ENCODE measurements at regions not wholly inside any gene's neighbourhood (a gene's known extent, or its start where the extent isn't known, plus 50 kb on each side); places are given as distances from the start of the nearest gene placed in this dataset.

DNA sequence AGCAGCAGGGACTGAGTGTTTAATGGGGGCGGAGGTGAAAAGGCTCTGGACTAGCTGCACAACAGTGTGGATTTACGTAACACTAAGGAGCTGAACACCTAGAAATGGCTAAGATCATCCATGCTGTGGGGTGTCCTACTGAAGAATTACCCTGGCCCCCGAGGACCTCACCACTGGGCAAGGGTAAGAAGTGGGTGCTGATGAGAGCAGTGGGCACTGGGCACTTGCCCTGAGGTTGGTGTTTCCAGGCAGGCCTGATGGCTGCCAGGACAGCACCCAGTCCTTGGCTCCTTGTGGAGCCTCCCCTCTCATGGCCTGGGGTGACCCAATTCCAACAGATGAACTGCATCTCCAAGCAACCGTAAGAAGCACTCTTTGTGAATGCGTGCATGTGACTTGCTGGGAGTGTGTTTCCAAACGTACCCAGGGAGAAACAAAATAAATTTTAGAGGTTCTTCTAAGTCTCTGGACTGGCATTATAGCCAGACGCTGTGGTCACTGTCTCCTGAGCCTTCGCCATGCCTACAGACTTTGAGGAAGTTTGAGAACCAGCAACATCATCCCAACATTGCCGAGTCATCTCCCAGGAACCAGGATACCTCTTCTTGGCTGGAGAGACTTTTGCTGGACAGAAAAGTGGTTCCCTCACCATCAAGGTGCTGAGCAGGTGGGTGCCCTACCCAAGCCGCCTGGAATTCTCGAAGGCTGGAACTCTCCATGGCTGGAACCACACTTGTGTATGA, 245.9 kb downstream of the ERMARD start:
- Histone ChIP-seq H3K9ac (ENCODE audit: low read length) (no peak overlapping the region), H3K4me3 (ENCODE audit: low read length) (no peak overlapping the region), H3K27ac (ENCODE audit: low read length) (no peak overlapping the region), H3K4me1 (ENCODE audit: control insufficient read depth, low read depth, low read length) (no peaks in the 10 kb centered on the region), H3K9me3 (ENCODE audit: control insufficient read depth, low read depth, low read length) (peaks cover 7% of the 10 kb centered on the region), H3K27me3 (ENCODE audit: control insufficient read depth, insufficient read depth, low read length) (no peaks in the 10 kb centered on the region), H3K36me3 (ENCODE audit: control insufficient read depth, low read depth, low read length) (no peaks in the 10 kb centered on the region)

DNA sequence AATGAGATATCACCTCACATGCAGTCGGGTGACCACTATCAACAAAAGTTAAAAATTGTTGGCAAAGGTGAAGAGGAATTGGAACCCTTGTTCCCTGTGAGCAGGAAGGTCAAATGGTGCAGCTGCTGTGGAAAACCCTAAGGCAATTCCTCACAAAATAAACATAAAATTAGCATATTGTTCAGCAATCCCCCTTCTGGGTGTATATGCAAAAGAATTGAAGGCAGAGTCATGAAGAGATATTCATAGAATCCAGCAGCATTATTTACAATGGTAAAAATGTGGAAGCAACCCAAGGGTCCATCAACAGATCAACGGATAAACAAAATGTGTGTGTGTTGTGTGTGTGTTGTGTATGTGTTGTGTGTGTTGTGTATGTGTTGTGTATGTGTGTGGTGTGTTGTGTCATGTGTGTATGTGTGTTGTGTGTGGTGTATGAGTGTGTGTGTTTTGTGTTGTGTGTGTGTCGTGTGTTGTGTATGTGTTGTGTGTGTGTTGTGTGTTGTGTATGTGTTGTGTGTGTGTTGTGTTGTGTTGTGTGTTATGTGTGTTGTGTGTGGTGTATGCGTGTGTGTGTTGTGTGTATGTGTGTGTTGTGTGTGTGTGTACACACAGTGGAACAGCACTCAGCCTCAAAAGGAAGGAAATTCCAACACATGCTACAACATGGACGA, 245.1 kb downstream of the ERMARD start:
- no peaks in the 10 kb centered on the region for H3K4me1 ChIP-seq (ENCODE audit: control insufficient read depth, low read depth, low read length)
- no peaks in the 10 kb centered on the region for H3K36me3 ChIP-seq (ENCODE audit: control insufficient read depth, low read depth, low read length)
- no peak overlapping the region for H3K4me3 ChIP-seq (ENCODE audit: low read length)

GRCh38 chr6:169994739-169995138, 243.3 kb downstream of the ERMARD start:
- Histone ChIP-seq H3K27ac (ENCODE audit: low read length) (no peak overlapping the region), H3K27me3 (ENCODE audit: control insufficient read depth, insufficient read depth, low read length) (no peaks in the 10 kb centered on the region), H3K36me3 (ENCODE audit: control insufficient read depth, low read depth, low read length) (no peaks in the 10 kb centered on the region), H3K4me1 (ENCODE audit: control insufficient read depth, low read depth, low read length) (no peaks in the 10 kb centered on the region), H3K9me3 (ENCODE audit: control insufficient read depth, low read depth, low read length) (no peaks in the 10 kb centered on the region), H3K9ac (ENCODE audit: low read length) (no peak overlapping the region), H3K4me3 (ENCODE audit: low read length) (no peak overlapping the region)

More for the DNA sequence above, 245.1 kb downstream of the ERMARD start:
- H3K9me3 ChIP-seq (ENCODE audit: control insufficient read depth, low read depth, low read length) = no peaks in the 10 kb centered on the region
- H3K27me3 ChIP-seq (ENCODE audit: control insufficient read depth, insufficient read depth, low read length) = no peaks in the 10 kb centered on the region
- no peak overlapping the region for H3K27ac ChIP-seq (ENCODE audit: low read length)
- H3K9ac ChIP-seq (ENCODE audit: low read length) = no peak overlapping the region

DNA sequence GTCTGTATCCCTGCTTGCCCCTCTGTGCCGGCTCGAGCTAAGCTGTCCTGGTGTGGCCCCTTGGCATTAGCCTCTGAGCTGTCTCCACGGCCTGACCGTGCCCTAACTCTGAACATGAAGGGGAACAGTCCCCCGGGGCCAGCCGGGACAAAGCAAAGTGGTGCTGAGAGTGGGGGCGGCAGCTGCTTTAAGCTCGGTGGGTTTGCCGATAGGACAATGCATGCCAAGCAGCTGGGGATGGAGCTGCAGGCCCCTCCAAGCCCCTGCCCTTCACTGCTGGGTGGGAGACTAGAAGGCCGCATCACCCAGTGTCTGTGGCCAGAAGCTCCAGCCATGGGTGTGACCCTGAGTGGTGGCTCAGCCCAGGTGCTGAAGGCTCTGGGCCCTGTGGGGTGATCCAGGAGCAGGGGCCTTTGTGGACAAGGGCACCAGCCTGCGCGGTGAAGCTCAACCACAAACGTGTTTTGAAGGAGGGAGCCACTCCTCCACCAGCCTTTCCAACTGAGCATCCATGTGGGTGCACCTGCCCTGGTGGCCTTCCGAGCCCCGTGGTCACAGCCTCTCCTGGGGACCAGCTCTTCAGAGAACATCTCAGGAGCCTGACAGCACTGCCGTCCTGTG, 242.5 kb downstream of the ERMARD start:
- H3K9me3 ChIP-seq (ENCODE audit: control insufficient read depth, low read depth, low read length) = no peaks in the 10 kb centered on the region
- H3K27me3 ChIP-seq (ENCODE audit: control insufficient read depth, insufficient read depth, low read length) = no peaks in the 10 kb centered on the region
- H3K9ac ChIP-seq (ENCODE audit: low read length) = no peak overlapping the region

DNA sequence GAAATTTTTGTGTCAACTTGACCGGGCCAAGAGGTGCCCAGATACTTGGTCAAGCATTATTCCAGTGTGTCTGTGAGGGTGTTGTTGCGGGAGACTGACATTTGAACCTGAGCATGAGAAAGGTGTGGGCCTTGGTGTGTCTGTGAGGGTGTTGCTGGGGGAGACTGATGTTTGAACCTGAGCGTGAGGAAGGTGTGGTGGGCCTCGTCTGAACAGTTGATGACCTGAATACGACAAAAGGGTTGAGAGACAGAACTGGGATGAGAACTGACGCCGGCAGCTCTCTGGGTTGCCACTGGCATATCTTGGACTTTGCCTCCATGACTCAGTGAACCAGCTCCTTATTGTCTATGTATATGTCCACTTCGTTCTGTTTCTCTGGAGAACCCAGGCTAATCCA, 240.5 kb downstream of the ERMARD start:
- Histone ChIP-seq H3K9me3 (ENCODE audit: control insufficient read depth, low read depth, low read length) (no peaks in the 10 kb centered on the region), H3K9ac (ENCODE audit: low read length) (no peak overlapping the region), H3K36me3 (ENCODE audit: control insufficient read depth, low read depth, low read length) (no peaks in the 10 kb centered on the region), H3K4me1 (ENCODE audit: control insufficient read depth, low read depth, low read length) (no peaks in the 10 kb centered on the region), H3K27me3 (ENCODE audit: control insufficient read depth, insufficient read depth, low read length) (no peaks in the 10 kb centered on the region), H3K27ac (ENCODE audit: low read length) (no peak overlapping the region), H3K4me3 (ENCODE audit: low read length) (no peak overlapping the region)

More for the DNA sequence above, 242.5 kb downstream of the ERMARD start:
- Histone ChIP-seq H3K4me1 (ENCODE audit: control insufficient read depth, low read depth, low read length) (no peaks in the 10 kb centered on the region), H3K27ac (ENCODE audit: low read length) (no peak overlapping the region), H3K4me3 (ENCODE audit: low read length) (no peak overlapping the region), H3K36me3 (ENCODE audit: control insufficient read depth, low read depth, low read length) (no peaks in the 10 kb centered on the region)

- no peak overlapping the region for H3K4me3 ChIP-seq (ENCODE audit: low read length)
- no peaks in the 10 kb centered on the region for H3K4me1 ChIP-seq (ENCODE audit: control insufficient read depth, low read depth, low read length)
- H3K27ac ChIP-seq (ENCODE audit: low read length) = no peak overlapping the region
- no peaks in the 10 kb centered on the region for H3K27me3 ChIP-seq (ENCODE audit: control insufficient read depth, insufficient read depth, low read length)
- no peaks in the 10 kb centered on the region for H3K36me3 ChIP-seq (ENCODE audit: control insufficient read depth, low read depth, low read length)
- H3K9me3 ChIP-seq (ENCODE audit: control insufficient read depth, low read depth, low read length) = no peaks in the 10 kb centered on the region
- no peak overlapping the region for H3K9ac ChIP-seq (ENCODE audit: low read length)
Measured at GRCh38 chr6:169991031-169991390, 239.6 kb downstream of the ERMARD start.

GRCh38 chr6:169990095-169991030, 238.9 kb downstream of the ERMARD start:
- Histone ChIP-seq H3K9ac (ENCODE audit: low read length) (no peak overlapping the region), H3K4me3 (ENCODE audit: low read length) (no peak overlapping the region), H3K27ac (ENCODE audit: low read length) (no peak overlapping the region), H3K4me1 (ENCODE audit: control insufficient read depth, low read depth, low read length) (no peaks in the 10 kb centered on the region), H3K27me3 (ENCODE audit: control insufficient read depth, insufficient read depth, low read length) (no peaks in the 10 kb centered on the region), H3K9me3 (ENCODE audit: control insufficient read depth, low read depth, low read length) (no peaks in the 10 kb centered on the region), H3K36me3 (ENCODE audit: control insufficient read depth, low read depth, low read length) (no peaks in the 10 kb centered on the region)

GRCh38 chr6:169989594-169989993, 238.2 kb downstream of the ERMARD start:
- Histone ChIP-seq H3K9me3 (ENCODE audit: control insufficient read depth, low read depth, low read length) (no peaks in the 10 kb centered on the region), H3K4me1 (ENCODE audit: control insufficient read depth, low read depth, low read length) (no peaks in the 10 kb centered on the region), H3K36me3 (ENCODE audit: control insufficient read depth, low read depth, low read length) (no peaks in the 10 kb centered on the region), H3K4me3 (ENCODE audit: low read length) (no peak overlapping the region), H3K27ac (ENCODE audit: low read length) (no peak overlapping the region), H3K9ac (ENCODE audit: low read length) (no peak overlapping the region), H3K27me3 (ENCODE audit: control insufficient read depth, insufficient read depth, low read length) (no peaks in the 10 kb centered on the region)

DNA sequence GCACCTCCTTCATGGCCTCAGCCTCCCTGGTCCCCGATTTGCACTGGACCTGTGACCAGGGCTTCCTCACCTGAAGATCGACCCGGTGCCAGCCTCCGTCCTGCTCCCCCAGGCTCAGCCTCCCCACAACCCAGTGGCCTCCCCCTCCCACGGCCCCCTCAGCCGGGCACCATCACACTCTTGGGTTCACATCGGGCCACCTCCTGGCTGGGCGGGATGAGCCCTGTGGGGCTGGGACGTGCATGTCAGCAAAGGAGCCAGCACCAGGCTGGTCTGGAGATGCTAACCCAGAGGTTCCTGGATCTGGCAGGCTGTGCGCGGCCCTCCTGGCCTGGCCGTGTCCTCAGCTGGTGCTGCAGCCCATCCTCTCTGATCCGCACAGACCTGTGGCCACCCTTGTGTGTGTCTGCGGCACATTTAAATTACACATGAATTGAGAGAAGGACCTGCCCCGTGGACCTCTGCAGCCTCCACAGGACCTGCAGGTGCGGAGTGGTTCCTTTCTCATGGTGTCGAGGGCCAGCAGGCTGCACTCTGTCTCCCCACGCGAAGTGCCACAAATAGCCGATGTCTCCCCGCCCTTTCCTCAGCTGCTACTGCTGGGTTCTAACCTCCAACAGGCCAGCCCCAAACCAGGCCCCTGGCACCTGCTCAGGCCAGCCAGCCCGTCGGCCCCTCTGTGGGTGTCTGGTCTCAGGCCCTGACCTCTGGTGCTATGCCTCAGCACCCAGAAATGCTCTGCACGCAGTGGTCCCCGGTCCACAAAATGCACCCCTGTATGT, 237.5 kb downstream of the ERMARD start:
- H3K4me3 ChIP-seq (ENCODE audit: low read length) = no peak overlapping the region
- no peaks in the 10 kb centered on the region for H3K4me1 ChIP-seq (ENCODE audit: control insufficient read depth, low read depth, low read length)
- H3K27me3 ChIP-seq (ENCODE audit: control insufficient read depth, insufficient read depth, low read length) = no peaks in the 10 kb centered on the region

GRCh38 chr6:169986848-169987498, 235.6 kb downstream of the ERMARD start:
- H3K9me3 ChIP-seq (ENCODE audit: control insufficient read depth, low read depth, low read length) = no peaks in the 10 kb centered on the region

More for the DNA sequence above, 237.5 kb downstream of the ERMARD start:
- H3K9me3 ChIP-seq (ENCODE audit: control insufficient read depth, low read depth, low read length) = no peaks in the 10 kb centered on the region
- no peak overlapping the region for H3K9ac ChIP-seq (ENCODE audit: low read length)
- H3K36me3 ChIP-seq (ENCODE audit: control insufficient read depth, low read depth, low read length) = no peaks in the 10 kb centered on the region
- H3K27ac ChIP-seq (ENCODE audit: low read length) = no peak overlapping the region

More at GRCh38 chr6:169986848-169987498, 235.6 kb downstream of the ERMARD start:
- Histone ChIP-seq H3K27me3 (ENCODE audit: control insufficient read depth, insufficient read depth, low read length) (no peaks in the 10 kb centered on the region), H3K4me1 (ENCODE audit: control insufficient read depth, low read depth, low read length) (no peaks in the 10 kb centered on the region), H3K27ac (ENCODE audit: low read length) (no peak overlapping the region), H3K9ac (ENCODE audit: low read length) (no peak overlapping the region), H3K4me3 (ENCODE audit: low read length) (no peak overlapping the region), H3K36me3 (ENCODE audit: control insufficient read depth, low read depth, low read length) (no peaks in the 10 kb centered on the region)
